Uterus (tissue), 2 donors: ENCODE measurements at regions not wholly inside any gene's neighbourhood (a gene's known extent, or its start where the extent isn't known, plus 50 kb on each side); places are given as distances from the start of the nearest gene placed in this dataset.

Experiments used
- CTCF ChIP-seq, 4 experiments: fragments of 200-600 bp in 2 of 4; fragments of 450-650 bp in 2 of 4; sonication (generic) in 2 of 4; IDR thresholded peaks; one replicate each; pipeline ENCODE4 v1.5.1; 2016 to 2019; ENCODE audit warnings: antibody characterized with exemption in 4 of 4, mild to moderate bottlenecking in 2 of 4, moderate library complexity in 1 of 4
- POLR2A ChIP-seq, 2 donors: fragments of 450-650 bp; IDR thresholded peaks; one replicate each; pipeline ENCODE4 v1.6.1; 2016; ENCODE audit warnings: antibody characterized with exemption in 2 of 2, mild to moderate bottlenecking in 1 of 2, moderate library complexity in 1 of 2

- TF ChIP-seq CTCF (IDR thresholded peaks at IDR 0.05) = no peak
- TF ChIP-seq POLR2A (IDR thresholded peaks at IDR 0.05) = no peak
These were observed 128.4 kb upstream of the SEL1L start for GRCh38 chr14:81662066-81662465.
